SH-SY5Y (cell line): ENCODE measurements at regions not wholly inside any gene's neighbourhood (a gene's known extent, or its start where the extent isn't known, plus 50 kb on each side); places are given as distances from the start of the nearest gene placed in this dataset.

Experiments
- GATA2 ChIP-seq: IDR thresholded peaks from 2 replicates; pipeline ENCODE4 v1.6.1; 2011; ENCODE audit warnings: mild to moderate bottlenecking, low read depth, low read length
- GATA3 ChIP-seq: IDR thresholded peaks from 2 replicates; pipeline ENCODE4 v1.6.1; 2011; ENCODE audit warnings: low read depth, mild to moderate bottlenecking, low read length, moderate library complexity

DNA sequence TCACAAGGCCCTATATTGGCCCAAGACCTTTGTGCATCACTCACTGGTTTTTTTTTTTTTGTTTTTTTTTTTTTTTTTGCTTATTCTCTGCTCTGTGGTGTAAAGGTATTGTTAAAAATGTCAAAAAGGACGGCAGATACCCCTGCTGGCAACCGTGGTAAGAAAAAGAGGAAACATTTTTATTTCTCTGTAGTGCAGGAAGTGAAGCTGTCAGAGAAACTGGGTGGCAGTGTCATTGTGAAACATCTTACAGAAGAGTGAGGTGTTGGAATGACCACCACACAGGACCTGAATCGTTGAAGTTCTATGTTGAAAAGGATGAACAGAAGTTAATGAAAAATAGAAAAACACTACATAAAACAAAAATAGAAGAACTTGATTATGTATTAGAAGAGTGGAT is 346.4 kb downstream of the FGF9 start:
- TF ChIP-seq GATA3 (no peak), GATA2 (no peak)
